Stimulated activated CD4-positive, alpha-beta T cell treated with anti-CD3 and anti-CD28 coated beads, Interleukin-4, amount 100 ng/mL, for 4 hours (primary cell): ENCODE measurements at regions not wholly inside any gene's neighbourhood (a gene's known extent, or its start where the extent isn't known, plus 50 kb on each side); places are given as distances from the start of the nearest gene placed in this dataset.

Source experiments
- DNase-seq, 2 experiments: peaks; one replicate each; pipeline ENCODE4 v3.0.0-alpha.2; 2020

- DNase-seq = no peak
Measured at GRCh38 chr3:159804726-159805410, 183.8 kb upstream of the IL12A start.

- DNase-seq = no peak
Measured at GRCh38 chr3:159805411-159805772, 183.2 kb upstream of the IL12A start.

- no peak for DNase-seq
Measured at GRCh38 chr3:159806412-159806811, 182.2 kb upstream of the IL12A start.

- no peak for DNase-seq
Measured at GRCh38 chr3:159807137-159808040, 181.2 kb upstream of the IL12A start.

GRCh38 chr3:159813822-159814531 lies 174.7 kb upstream of the IL12A start:
- no peak for DNase-seq

- no peak for DNase-seq
Measured at GRCh38 chr3:159816512-159816911, 172.1 kb upstream of the IL12A start.

GRCh38 chr3:159817126-159817525 lies 171.5 kb upstream of the IL12A start:
- no peak for DNase-seq

GRCh38 chr3:159817571-159817970 lies 171.1 kb upstream of the IL12A start:
- no peak for DNase-seq

GRCh38 chr3:159818399-159818798 lies 170.2 kb upstream of the IL12A start:
- DNase-seq = no peak

GRCh38 chr3:159818997-159819500 lies 169.6 kb upstream of the IL12A start:
- DNase-seq = no peak

- DNase-seq = no peak
Measured at GRCh38 chr3:159819676-159820075, 169.0 kb upstream of the IL12A start.

GRCh38 chr3:159821110-159821509 lies 167.5 kb upstream of the IL12A start:
- DNase-seq = no peak

- DNase-seq = no peak
Measured at GRCh38 chr3:159821736-159822135, 166.9 kb upstream of the IL12A start.

- DNase-seq = no peak
Measured at GRCh38 chr3:159823780-159824179, 164.9 kb upstream of the IL12A start.

- DNase-seq = no peak
Measured at GRCh38 chr3:159824333-159824732, 164.3 kb upstream of the IL12A start.

- no peak for DNase-seq
Measured at GRCh38 chr3:159825216-159825854, 163.3 kb upstream of the IL12A start.

GRCh38 chr3:159828542-159828943 lies 160.1 kb upstream of the IL12A start:
- no peak for DNase-seq

- no peak for DNase-seq
Measured at GRCh38 chr3:159829056-159829455, 159.6 kb upstream of the IL12A start.

- DNase-seq = no peak
Measured at GRCh38 chr3:159829539-159830227, 159.0 kb upstream of the IL12A start.

GRCh38 chr3:159830523-159831154 lies 158.0 kb upstream of the IL12A start:
- no peak for DNase-seq

- DNase-seq = no peak
Measured at GRCh38 chr3:159831466-159831865, 157.2 kb upstream of the IL12A start.

GRCh38 chr3:159832024-159832423 lies 156.6 kb upstream of the IL12A start:
- DNase-seq = no peak
